H1 (cell line): ENCODE measurements at regions not wholly inside any gene's neighbourhood (a gene's known extent, or its start where the extent isn't known, plus 50 kb on each side); places are given as distances from the start of the nearest gene placed in this dataset.

Source experiments
- CTCF ChIA-PET: fragments of 300-600 bp; sonication (Branson Sonifier 250); formaldehyde crosslinking; loops from one replicate; lab custom pipeline; 2021; ENCODE audit not compliant: partially characterized antibody; lab: Charles Lee
- POLR2A ChIA-PET: fragments of 300-600 bp; sonication (Branson Sonifier 250); formaldehyde crosslinking; loops from one replicate; lab custom pipeline; 2021; ENCODE audit warnings: inconsistent platforms; ENCODE audit not compliant: partially characterized antibody; lab: Charles Lee
- DNase-seq, 2 experiments: peaks; one replicate each; pipeline versions ENCODE4 v3.0.0 to v3.0.0-alpha.2; 2010 to 2022; ENCODE audit warnings: low spot score in 2 of 2, low read depth in 1 of 2, mixed read lengths in 1 of 2
- FAIRE-seq: peaks from 2 replicates; lab custom pipeline; 2011; peaks lifted over from hg19 to GRCh38; lab: Jason Lieb, UNC
- H2AFZ ChIP-seq: 2 replicates; pipeline ENCODE4 v1.8.1; 2012; ENCODE audit warnings: low read length, inconsistent platforms
- H2AK5ac ChIP-seq: 2 replicates; pipeline ENCODE4 v1.6.1; 2013; ENCODE audit warnings: low read depth, low read length
- H2BK120ac ChIP-seq: replicated peaks from 2 replicates; pipeline ENCODE3; 2013; ENCODE audit warnings: low read depth, low read length, inconsistent platforms
- H2BK12ac ChIP-seq: 2 replicates; pipeline ENCODE4 v1.6.1; 2013; ENCODE audit warnings: low read depth, low read length
- H2BK15ac ChIP-seq: 2 replicates; pipeline ENCODE4 v1.6.1; 2013; ENCODE audit warnings: low read length
- H2BK20ac ChIP-seq: 2 replicates; pipeline ENCODE4 v1.6.1; 2013; ENCODE audit warnings: low read length
- H2BK5ac ChIP-seq: 2 replicates; pipeline ENCODE4 v1.6.1; 2013; ENCODE audit warnings: low read depth, low read length
- H3K14ac ChIP-seq: 2 replicates; pipeline ENCODE4 v1.6.1; 2013; ENCODE audit warnings: inconsistent platforms; ENCODE audit not compliant: insufficient read length
- H3K18ac ChIP-seq: 2 replicates; pipeline ENCODE4 v1.6.1; 2013; ENCODE audit warnings: low read length; ENCODE audit errors: extremely low read depth
- H3K23ac ChIP-seq: 2 replicates; pipeline ENCODE4 v1.6.1; 2013; ENCODE audit warnings: inconsistent platforms; ENCODE audit not compliant: insufficient read length
- H3K23me2 ChIP-seq: 2 replicates; pipeline ENCODE4 v1.6.1; 2013; ENCODE audit warnings: low read depth, low read length
- H3K27ac ChIP-seq: 2 replicates; pipeline ENCODE4 v1.6.1; 2011; ENCODE audit warnings: low read depth, low read length, inconsistent platforms
- H3K27me3 ChIP-seq, 4 experiments: replicated peaks in 1 of 4; 1 replicate in 1 of 4; 2 replicates in 3 of 4; pipeline versions ENCODE4 v1.6.1 to v1.8.1; 2011 to 2013; ENCODE audit warnings: low read length in 3 of 4, mild to moderate bottlenecking in 3 of 4, inconsistent platforms in 2 of 4, mixed read lengths in 2 of 4, moderate library complexity in 1 of 4; ENCODE audit not compliant: control insufficient read depth in 3 of 4, insufficient read depth in 3 of 4; ENCODE audit errors: extremely low read depth in 1 of 4
- H3K36me3 ChIP-seq, 4 experiments: 2 replicates each; pipeline versions ENCODE4 v1.6.1 to v1.8.1; 2011 to 2013; ENCODE audit warnings: mild to moderate bottlenecking in 4 of 4, low read length in 3 of 4, moderate library complexity in 2 of 4, control low read depth in 1 of 4, inconsistent platforms in 1 of 4; ENCODE audit not compliant: insufficient read depth in 4 of 4, control insufficient read depth in 2 of 4
- H3K4ac ChIP-seq: replicated peaks from 2 replicates; pipeline ENCODE3; 2013; ENCODE audit warnings: low read length, low read depth, mixed read lengths, inconsistent platforms; ENCODE audit not compliant: insufficient read length
- H3K4me1 ChIP-seq, 4 experiments: replicated peaks in 1 of 4; 1 replicate in 1 of 4; 2 replicates in 3 of 4; pipeline versions ENCODE4 v1.6.1 to v1.8.1; 2011 to 2013; ENCODE audit warnings: low read length in 3 of 4, inconsistent platforms in 2 of 4, mixed read lengths in 1 of 4; ENCODE audit not compliant: insufficient read depth in 4 of 4, control insufficient read depth in 3 of 4
- H3K4me2 ChIP-seq, 2 experiments: 2 replicates each; pipeline versions ENCODE4 v1.6.1 to v1.8.1; 2011 to 2013; ENCODE audit warnings: low read depth in 2 of 2, low read length in 2 of 2, control low read depth in 1 of 2, inconsistent platforms in 1 of 2, mild to moderate bottlenecking in 1 of 2; ENCODE audit not compliant: insufficient read depth in 1 of 2
- H3K4me3 ChIP-seq, 4 experiments: fragments of 200-600, 300-600 bp in 1 of 4; sonication (generic), shearing (Covaris generic), sonication (Bioruptor Twin) in 1 of 4; 2 replicates each; pipeline versions ENCODE4 v1.5.1 to v1.8.1; 2011 to 2016; ENCODE audit warnings: low read length in 4 of 4, low read depth in 3 of 4, control low read depth in 2 of 4, inconsistent platforms in 2 of 4, mild to moderate bottlenecking in 2 of 4, mixed read lengths in 1 of 4, moderate library complexity in 1 of 4; ENCODE audit not compliant: insufficient read depth in 2 of 4; ENCODE audit errors: extremely low read depth in 1 of 4
- H3K56ac ChIP-seq: replicated peaks from 2 replicates; pipeline ENCODE3; 2013; ENCODE audit warnings: low read depth, mild to moderate bottlenecking, mixed read lengths, low read length, inconsistent platforms; ENCODE audit not compliant: insufficient read length
- H3K79me1 ChIP-seq: 2 replicates; pipeline ENCODE4 v1.6.1; 2013; ENCODE audit warnings: low read depth, low read length, control low read depth
- H3K79me2 ChIP-seq, 2 experiments: 2 replicates each; pipeline versions ENCODE4 v1.6.1 to v1.8.1; 2012 to 2013; ENCODE audit warnings: low read length in 2 of 2, mild to moderate bottlenecking in 2 of 2, inconsistent platforms in 1 of 2; ENCODE audit not compliant: insufficient read depth in 2 of 2, control insufficient read depth in 1 of 2
- H3K9ac ChIP-seq, 4 experiments: replicated peaks in 1 of 4; 1 replicate in 1 of 4; 2 replicates in 3 of 4; pipeline versions ENCODE4 v1.6.1 to v1.8.1; 2011 to 2013; ENCODE audit warnings: low read depth in 3 of 4, low read length in 3 of 4, control low read depth in 2 of 4, mild to moderate bottlenecking in 2 of 4, moderate library complexity in 2 of 4, inconsistent platforms in 1 of 4; ENCODE audit errors: extremely low read depth in 1 of 4
- H3K9me3 ChIP-seq, 2 experiments: 2 replicates each; pipeline versions ENCODE4 v1.6.1 to v1.8.1; 2012 to 2013; ENCODE audit warnings: mild to moderate bottlenecking in 2 of 2, moderate library complexity in 2 of 2, control low read depth in 1 of 2, inconsistent platforms in 1 of 2, low read depth in 1 of 2, low read length in 1 of 2, mixed read lengths in 1 of 2; ENCODE audit not compliant: insufficient read depth in 2 of 2
- H4K20me1 ChIP-seq, 2 experiments: replicated peaks in 1 of 2; 2 replicates each; pipeline versions ENCODE3 to v1.8.1; 2011 to 2013; ENCODE audit warnings: inconsistent platforms in 2 of 2, low read length in 2 of 2, mild to moderate bottlenecking in 1 of 2; ENCODE audit not compliant: insufficient read depth in 2 of 2, control insufficient read depth in 1 of 2
- H4K5ac ChIP-seq: 2 replicates; pipeline ENCODE4 v1.6.1; 2013; ENCODE audit warnings: low read length, low read depth, mixed read lengths, inconsistent platforms; ENCODE audit not compliant: insufficient read length
- H4K8ac ChIP-seq: 2 replicates; pipeline ENCODE4 v1.8.0; 2013; ENCODE audit warnings: mild to moderate bottlenecking, moderate library complexity, low read length, inconsistent platforms; ENCODE audit not compliant: insufficient read depth; ENCODE audit errors: extremely low read depth
- H4K91ac ChIP-seq: replicated peaks from 2 replicates; pipeline ENCODE3; 2013; ENCODE audit warnings: low read length, mixed read lengths, inconsistent platforms; ENCODE audit not compliant: insufficient read length
- BACH1 ChIP-seq: IDR thresholded peaks from 2 replicates; pipeline ENCODE4 v1.6.1; 2012; ENCODE audit warnings: low read length, improper control_type of control experiment
- GABPA ChIP-seq: IDR thresholded peaks from 2 replicates; pipeline ENCODE4 v1.6.1; 2011; ENCODE audit warnings: mild to moderate bottlenecking, low read length, moderate library complexity, borderline replicate concordance; ENCODE audit not compliant: insufficient read depth
- HDAC6 ChIP-seq: IDR thresholded peaks from one replicate; pipeline ENCODE4 v1.7.1; 2012; ENCODE audit warnings: low read depth, mild to moderate bottlenecking, inconsistent platforms, low read length, moderate library complexity
- KDM1A ChIP-seq: fragments of 200-600, 300-600 bp; sonication (generic); IDR thresholded peaks from 2 replicates; pipeline ENCODE4 v1.7.1; 2016; ENCODE audit warnings: mild to moderate bottlenecking, low read length, borderline replicate concordance
- POLR2A ChIP-seq, 2 experiments: IDR thresholded peaks; 1 replicate in 1 of 2; 2 replicates in 1 of 2; pipeline ENCODE4 v1.6.1; 2011; ENCODE audit warnings: low read depth in 2 of 2, low read length in 2 of 2, mild to moderate bottlenecking in 2 of 2; ENCODE audit errors: control extremely low read depth in 1 of 2
- SIX5 ChIP-seq: IDR thresholded peaks from 2 replicates; pipeline ENCODE4 v1.6.1; 2011; ENCODE audit warnings: mild to moderate bottlenecking, low read depth, low read length
- SP4 ChIP-seq: IDR thresholded peaks from 2 replicates; pipeline ENCODE4 v1.6.1; 2012; ENCODE audit warnings: low read length, inconsistent platforms
- YY1 ChIP-seq: IDR thresholded peaks from 2 replicates; pipeline ENCODE4 v1.6.1; 2011; ENCODE audit warnings: low read depth, mild to moderate bottlenecking, low read length

- Histone ChIP-seq H4K91ac (no peak overlapping the region), H2AK5ac (no peak overlapping the region), H2BK15ac (no peak overlapping the region), H4K20me1 (no peaks in the 10 kb centered on the region), H3K18ac (no peak overlapping the region), H3K23me2 (no peaks in the 10 kb centered on the region), H3K14ac (no peak overlapping the region), H2AFZ (no peak overlapping the region), H3K23ac (no peak overlapping the region), H2BK20ac (no peak overlapping the region), H4K5ac (no peak overlapping the region), H2BK5ac (no peak overlapping the region), H3K4me1 (no peaks in the 10 kb centered on the region), H3K27ac (no peak overlapping the region), H3K4me2 (no peak overlapping the region), H3K56ac (no peak overlapping the region), H3K79me2 (no peaks in the 10 kb centered on the region), H3K79me1 (no peaks in the 10 kb centered on the region), H2BK120ac (no peak overlapping the region), H3K36me3 (no peaks in the 10 kb centered on the region), H3K27me3 (no peaks in the 10 kb centered on the region), H3K4me3 (no peak overlapping the region), H3K4ac (no peak overlapping the region), H2BK12ac (no peak overlapping the region), H4K8ac (no peak overlapping the region), H3K9me3 (no peaks in the 10 kb centered on the region), H3K9ac (no peak overlapping the region)
- DNase-seq (no peak), FAIRE-seq (no peak)
- POLR2A ChIA-PET = no interaction called here
- no peak for TF ChIP-seq SP4
- TF ChIP-seq GABPA = no peak
- no peak for TF ChIP-seq POLR2A (IDR thresholded peaks at IDR 0.05; ENCODE audit: control extremely low read depth in 1 of 2, low read depth in 2 of 2, low read length in 2 of 2)
- no peak for TF ChIP-seq KDM1A
- TF ChIP-seq HDAC6 = no peak
- TF ChIP-seq SIX5 = no peak
- TF ChIP-seq BACH1 = no peak
- no peak for TF ChIP-seq YY1
- CTCF ChIA-PET = interaction anchor here (0.8 to 1.0 kb wide), 2 partner anchors 25 to 65 kb away, joined by 3 to 4 read pairs; no protein-coding TSS in a partner anchor
Observed at GRCh38 chr13:81207231-81207630, 866.3 kb upstream of the SPRY2 start.
